C4-2B (cell line): ENCODE measurements at regions not wholly inside any gene's neighbourhood (a gene's known extent, or its start where the extent isn't known, plus 50 kb on each side); places are given as distances from the start of the nearest gene placed in this dataset.

Source experiments
- CTCF ChIP-seq: fragments of 450-650 bp; conservative IDR thresholded peaks from 2 replicates; pipeline ENCODE4 v1.5.1; 2017; ENCODE audit warnings: mild to moderate bottlenecking
- ZFX ChIP-seq: fragments of 450-650 bp; IDR thresholded peaks from 2 replicates; pipeline ENCODE4 v1.6.1; 2017

- TF ChIP-seq CTCF (no peak), ZFX (no peak)
These were observed 401.6 kb downstream of the SLC4A3 start for GRCh38 chr2:220029013-220029412.
